ENCODE measurements at regions not wholly inside any gene's neighbourhood (a gene's known extent, or its start where the extent isn't known, plus 50 kb on each side); places are given as distances from the start of the nearest gene placed in this dataset.
"Not testable (repeated sequence)": the region's sequence is repeated elsewhere in the genome, so short reads cannot be mapped to it uniquely, and the experiment has no call there.

DNA sequence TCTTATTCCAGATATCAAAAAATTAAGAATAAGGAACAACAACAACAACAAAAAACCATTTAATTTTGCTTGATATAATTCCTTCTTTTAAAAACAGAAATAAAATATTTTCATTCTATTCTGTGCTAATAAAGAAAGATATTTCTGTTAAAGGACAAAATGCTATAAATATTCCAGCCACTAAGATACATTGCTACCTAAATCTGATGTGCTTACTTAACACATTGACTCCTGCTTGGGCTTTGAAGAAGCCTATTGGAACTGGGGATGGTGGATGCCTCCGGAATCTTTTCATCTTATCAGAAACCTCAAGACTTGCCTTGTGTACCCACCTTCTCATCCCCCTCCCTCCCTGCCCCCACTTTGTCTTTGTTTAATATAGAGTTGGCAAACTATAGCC lies 320.2 kb downstream of the MEX3B start:
- no peak for DNase-seq (ENCODE audit: low spot score)

DNA sequence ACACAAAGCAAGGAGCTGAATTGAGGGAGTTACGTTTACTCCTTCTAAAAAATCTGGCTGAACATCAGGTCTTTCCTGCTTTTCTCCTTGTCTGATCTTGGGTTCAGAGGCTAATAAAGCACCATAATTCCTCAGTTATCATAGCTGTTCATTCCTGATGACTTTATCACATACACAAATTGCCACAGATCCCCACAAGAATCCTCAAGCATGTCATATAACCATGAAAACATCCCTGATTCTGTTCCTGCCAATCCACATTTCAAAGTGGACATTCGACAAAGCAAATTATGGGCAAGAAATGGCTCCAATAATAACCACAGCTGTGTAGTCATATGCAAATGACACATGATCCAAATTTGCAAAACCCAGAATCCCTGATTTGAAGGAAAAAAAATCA lies 321.3 kb downstream of the MEX3B start:
- no peak for DNase-seq (ENCODE audit: low spot score)

DNA sequence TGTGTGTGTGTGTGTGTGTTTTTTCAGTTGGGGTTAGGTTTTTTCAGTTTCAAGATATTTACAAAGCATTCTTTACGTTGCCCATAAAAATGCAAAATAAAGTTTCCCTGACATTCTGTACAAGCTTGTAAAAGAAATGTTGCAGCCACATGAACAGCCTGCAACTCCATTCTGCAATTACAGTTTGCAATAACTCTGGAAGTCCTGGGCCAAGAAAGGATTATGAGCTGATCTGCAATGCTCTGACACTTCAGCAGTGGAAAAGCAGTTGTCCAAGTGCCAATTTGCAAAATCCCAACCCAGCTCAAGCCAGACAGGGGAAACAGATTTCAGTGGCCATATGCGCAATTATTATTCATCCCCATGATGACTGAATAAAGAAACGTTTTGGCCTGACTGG lies 322.1 kb downstream of the MEX3B start:
- no peak for DNase-seq (ENCODE audit: low spot score)

DNA sequence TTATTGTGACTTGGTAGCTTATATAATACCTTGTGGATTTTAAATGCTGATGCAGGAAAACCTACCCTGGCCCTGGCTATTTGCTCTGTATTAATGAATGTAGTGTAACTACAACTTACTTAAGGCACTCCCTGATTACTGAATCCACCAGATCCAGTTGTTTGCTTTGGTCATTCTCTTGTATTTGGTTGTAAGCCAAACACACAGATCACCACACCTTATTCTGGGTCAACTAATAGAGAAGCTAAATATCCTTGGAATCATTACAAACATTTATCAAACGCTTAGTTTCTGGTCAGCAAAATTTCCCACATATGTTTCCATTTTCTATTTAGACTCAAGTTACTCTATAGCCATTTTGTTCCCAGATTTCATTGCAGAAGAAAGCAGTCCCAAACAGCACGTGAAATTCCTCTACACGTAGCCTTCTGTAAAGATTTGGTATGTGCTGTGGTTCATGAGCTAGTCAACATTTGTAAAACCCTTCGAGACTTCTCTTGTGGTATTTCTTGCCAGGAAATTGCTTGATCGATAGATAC lies 322.6 kb downstream of the MEX3B start:
- no peak for DNase-seq (ENCODE audit: low spot score)

DNA sequence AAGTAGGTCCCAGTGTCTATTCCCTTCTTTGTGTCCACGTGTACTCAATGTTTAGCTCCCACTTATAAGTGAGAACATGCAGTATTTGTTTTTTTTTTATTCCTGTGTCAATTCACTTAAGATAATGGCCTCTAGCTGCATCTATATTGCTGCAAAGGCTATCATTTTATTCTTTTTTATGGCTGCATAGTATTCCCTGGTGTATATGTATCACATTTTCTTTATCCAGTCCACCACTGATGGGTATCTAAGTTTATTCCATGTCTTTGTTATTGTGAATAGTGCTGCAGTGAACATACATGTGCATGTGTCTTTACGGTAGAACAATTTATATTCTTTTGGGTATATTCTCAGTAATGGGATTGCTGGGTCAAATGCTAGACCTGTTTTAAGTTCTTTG lies 329.4 kb downstream of the MEX3B start:
- DNase-seq (ENCODE audit: low spot score): not testable (repeated sequence)

DNA sequence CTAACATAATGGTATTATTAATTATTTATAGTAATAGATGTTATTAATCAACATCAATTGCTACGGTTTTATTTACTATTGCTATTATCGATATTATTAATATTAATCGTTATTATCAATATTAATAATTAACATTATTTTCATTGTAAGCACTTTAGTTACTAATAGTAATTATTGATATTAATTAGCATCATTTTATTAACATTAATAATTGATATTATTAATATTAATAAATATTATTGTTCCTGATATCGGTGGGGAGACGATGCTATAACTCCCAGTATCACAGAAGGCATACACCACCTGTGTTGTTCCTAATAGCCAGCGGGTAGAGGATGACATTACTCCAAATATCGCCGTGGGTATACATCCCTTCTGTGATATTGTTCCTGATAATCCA lies 335.5 kb downstream of the MEX3B start:
- no peak for DNase-seq (ENCODE audit: low spot score)

DNA sequence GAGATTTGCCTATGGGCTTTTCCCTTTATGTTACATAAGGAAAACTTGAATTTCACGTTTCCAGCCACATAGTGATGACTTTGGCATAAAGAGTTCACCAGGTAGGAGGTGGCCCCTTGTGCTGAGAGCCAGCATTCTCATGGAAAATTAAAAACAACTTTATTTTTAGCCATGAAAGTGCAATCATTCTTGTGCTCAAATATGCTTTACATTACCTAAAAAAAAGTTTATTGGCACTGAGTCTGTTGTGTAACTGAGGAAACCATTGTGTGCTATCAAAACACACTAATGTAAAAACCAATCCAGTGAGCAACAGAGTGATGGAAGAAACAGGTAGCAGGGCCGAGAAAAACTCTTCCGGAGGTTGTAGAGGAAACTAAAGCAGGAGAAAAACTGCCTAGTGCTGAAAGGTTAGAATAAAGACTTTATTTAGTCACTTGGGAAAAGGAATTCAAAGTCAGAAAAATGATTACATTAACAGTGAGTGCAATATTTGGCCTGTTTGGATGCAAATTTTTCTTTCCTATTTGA lies 332.9 kb upstream of the TMC3 start:
- not testable (repeated sequence) for DNase-seq (ENCODE audit: low spot score)

DNA sequence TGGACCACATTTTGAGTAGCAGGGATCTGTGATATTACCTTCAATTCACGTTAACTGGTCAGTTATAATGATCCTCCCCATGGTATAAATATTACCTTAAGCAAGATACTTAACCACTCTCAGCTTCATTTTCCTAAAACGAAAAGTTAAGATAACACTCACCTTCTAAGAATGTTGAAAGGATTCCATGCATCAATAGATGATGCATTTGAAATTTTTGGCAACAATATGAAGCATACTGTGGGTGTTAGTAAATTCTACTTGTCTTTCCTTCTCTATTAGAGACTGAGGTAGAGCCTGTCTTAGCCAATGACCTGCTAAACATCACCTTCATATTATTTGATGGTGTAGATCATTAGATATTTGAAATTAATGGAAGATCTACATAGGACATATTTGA lies 331.7 kb upstream of the TMC3 start:
- not testable (repeated sequence) for DNase-seq (ENCODE audit: low spot score)

DNA sequence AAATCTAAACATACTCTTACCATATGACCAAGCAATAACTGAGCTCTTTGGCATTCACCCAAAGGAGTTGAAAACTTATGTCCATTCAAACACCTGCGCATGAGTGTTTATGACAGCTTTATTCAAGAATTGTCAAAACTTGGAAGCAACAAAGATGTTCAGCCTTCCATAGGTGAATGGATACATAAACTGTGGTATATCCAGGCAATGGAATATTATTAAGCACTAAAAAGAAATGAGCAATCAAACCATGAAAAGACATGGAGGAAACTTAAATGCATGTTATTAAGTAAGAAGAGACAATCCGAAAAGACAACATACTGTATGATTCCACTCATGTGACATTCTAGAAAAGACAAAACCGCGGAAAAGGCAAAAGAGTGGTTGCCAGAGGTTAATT lies 312.0 kb upstream of the TMC3 start:
- no peak for DNase-seq (ENCODE audit: low spot score)

DNA sequence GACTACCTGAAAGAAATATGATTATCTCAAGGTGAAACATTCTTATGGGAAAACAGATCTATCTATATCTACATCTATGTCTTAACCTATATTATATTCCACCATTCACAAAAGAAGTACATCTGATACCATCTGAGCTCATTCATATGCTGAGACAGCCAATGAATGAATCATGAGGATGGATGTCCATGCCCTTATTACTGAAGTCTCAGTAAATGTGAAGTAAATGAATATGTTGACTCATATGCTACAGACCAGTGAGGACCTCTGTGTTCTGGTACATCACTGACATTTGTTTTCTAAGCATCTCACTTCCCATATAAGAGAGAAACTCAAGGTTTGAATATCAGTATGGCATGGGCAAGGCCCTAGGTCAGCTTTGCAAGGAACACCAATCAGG lies 311.2 kb upstream of the TMC3 start:
- DNase-seq (ENCODE audit: low spot score): no peak

DNA sequence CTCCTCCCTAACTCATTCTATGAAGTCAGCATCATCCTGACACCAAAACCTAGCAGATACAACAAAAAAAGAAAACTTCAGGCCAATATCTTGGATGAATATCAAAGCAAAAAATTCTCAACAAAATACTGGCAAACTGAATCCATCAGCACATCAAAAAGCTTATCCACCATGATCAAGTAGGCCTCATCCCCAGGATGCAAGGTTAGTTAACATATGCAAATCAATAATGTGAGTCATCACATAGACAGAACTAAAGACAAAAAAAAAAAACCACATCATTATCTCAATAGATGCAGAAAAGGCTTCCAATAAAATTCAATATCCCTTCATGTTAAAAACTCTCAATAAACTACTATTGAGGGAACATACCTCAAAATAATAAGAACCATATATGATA lies 306.8 kb upstream of the TMC3 start:
- DNase-seq (ENCODE audit: low spot score): no peak

DNA sequence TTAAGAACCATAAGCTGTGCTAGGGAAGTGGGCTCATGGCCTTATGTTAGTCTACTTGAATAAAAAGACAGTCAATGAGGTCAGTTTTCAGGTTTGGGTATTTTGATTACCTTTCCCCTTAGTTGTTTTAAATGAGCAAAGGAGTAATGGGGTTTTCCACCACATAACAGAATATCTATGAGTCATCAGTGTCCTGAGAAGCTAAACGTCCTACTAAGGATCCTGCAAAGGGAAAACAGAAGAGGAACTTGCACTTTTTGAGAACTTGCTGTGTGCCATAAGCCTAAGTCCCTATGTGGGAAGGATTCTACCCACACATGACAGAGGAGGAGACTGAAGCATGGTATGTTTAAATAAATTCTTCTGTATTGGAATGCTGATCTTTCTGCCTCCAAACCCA lies 292.8 kb upstream of the TMC3 start:
- no peak for DNase-seq (ENCODE audit: low spot score)

DNA sequence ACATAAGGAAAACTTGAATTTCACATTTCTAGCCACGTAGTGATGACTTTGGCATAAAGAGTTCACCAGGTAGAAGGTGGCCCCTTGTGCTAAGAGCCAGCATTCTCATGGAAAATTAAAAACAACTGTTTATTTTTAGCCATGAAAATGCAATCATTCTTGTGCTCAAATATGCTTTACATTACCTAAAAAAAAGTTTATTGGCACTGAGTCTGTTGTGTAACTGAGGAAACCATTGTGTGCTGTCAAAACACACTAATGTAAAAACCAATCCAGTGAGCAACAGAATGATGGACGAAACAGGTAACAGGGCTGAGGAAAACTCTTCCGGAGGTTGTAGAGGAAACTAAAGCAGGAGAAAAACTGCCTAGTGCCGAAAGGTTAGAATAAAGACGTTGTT lies 287.0 kb upstream of the TMC3 start:
- no peak for DNase-seq (ENCODE audit: low spot score)

DNA sequence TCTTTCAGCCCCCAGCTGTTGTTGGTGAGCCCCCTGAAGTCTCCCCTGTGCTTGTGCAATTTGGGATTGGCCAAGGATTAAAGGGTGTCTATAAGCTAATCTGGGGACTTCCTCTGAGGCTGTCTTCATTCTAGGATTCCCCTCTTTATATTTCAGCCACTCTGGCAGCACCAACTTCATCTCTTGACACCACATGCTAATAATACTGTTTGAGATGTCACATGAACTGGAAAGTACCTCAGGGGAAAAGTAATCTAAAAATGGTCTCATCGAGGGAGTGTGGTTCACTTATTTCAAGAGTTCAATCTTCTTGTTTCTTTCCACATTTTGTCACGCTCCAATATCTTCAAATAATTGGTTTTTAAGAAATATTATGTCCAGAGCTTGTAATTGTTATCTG lies 279.2 kb upstream of the TMC3 start:
- DNase-seq (ENCODE audit: low spot score): no peak

DNA sequence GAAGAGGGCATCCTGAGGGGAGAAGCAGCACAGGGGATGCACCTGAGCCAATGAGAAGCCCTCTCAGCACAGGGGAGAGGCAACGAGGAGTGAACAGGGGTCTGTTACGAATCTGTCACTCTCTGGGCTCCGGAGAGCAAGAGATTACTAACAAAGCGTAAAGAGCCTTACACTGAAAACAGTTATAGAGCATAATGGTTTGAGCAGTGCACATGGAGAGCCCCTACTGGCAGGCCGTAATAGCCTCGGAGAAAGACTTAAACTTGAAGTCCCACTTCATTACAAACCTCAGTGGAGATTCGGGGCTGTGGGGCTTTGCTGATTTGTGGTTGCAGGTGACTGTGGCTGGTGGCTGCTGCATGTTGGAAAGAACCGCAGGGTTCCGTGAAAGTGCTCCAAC lies 271.5 kb upstream of the TMC3 start:
- no peak for DNase-seq (ENCODE audit: low spot score)

DNA sequence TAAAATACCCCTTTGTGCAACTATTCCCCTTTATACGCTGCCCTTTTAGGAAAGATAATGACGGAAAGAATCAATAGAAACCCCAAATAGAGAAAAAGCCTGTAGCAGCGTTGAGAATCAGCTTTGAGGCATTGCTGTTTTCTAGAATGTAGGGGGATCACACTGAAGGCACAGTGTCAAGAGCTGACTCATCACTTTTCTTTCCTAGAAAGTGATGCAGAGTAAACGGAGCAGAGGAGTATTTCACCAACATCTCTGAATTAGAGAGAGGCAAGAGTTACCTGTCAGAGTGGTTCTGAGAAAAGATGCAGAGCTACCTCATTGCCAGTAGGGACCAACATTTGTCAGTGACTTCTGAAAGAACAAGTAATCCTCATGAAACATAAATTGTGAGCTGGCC lies 269.8 kb upstream of the TMC3 start:
- no peak for DNase-seq (ENCODE audit: low spot score)

DNA sequence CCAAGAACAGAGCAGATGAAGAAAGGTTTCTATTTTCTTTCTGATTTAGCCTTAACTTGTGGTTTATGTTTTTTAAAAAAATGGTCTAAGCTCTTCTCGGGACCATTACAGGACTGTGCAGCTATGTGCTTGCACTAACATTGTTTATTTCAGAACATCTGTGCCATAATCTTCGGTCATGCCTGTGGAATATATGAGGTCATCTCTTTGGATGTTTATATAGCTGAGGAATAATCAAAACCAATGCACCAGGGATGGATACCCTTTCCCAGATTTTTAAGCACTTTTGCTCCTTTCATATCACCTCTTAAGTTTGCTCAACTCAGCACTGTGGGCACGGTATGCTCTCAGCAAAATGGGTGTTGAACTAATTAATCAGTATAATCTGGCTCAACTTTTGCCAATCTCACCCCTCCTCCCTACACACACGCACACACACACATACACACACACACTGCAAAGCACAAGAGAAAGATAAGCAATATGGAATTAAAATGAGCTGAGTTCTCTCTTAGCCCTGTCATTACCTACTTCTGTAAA lies 268.5 kb upstream of the TMC3 start:
- DNase-seq (ENCODE audit: low spot score): no peak

DNA sequence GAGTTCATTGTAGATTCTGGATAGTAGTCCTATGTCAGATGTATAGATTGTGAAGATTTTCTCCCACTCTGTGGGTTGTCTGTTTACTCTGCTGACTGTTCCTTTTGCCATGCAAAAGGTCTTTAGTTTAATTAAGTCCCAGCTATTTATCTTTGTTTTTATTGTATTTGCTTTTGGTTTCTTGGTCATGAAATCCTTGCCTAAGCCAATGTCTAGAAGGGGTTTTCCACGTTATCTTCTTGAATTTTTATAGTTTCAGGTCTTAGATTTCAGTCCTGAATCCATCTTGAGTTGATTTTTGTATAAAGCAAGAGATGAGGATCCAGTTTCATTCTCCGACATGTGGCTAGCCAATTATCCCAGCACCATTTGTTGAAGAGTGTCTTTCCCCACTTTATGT lies 262.1 kb upstream of the TMC3 start:
- DNase-seq (ENCODE audit: low spot score): not testable (repeated sequence)

DNA sequence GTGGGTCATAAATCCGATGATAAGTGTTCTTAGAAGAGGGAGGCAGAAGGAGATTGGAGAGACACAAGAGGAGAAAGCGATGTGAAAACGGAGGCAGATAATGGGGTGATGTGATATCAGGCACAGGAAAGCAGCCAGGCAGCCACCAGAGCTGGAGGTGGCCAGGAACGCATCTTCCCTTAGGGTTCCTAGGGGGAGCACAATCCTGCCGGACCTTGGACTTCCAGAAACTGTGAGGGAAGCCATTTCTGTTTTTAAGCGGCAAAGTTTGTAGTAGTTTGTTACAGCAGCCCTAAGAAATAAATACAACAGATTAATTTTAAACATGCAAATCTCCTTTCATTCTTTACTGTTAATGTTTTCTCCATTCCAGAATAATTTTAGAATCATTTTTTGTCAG lies 259.9 kb upstream of the TMC3 start:
- DNase-seq (ENCODE audit: low spot score): no peak

DNA sequence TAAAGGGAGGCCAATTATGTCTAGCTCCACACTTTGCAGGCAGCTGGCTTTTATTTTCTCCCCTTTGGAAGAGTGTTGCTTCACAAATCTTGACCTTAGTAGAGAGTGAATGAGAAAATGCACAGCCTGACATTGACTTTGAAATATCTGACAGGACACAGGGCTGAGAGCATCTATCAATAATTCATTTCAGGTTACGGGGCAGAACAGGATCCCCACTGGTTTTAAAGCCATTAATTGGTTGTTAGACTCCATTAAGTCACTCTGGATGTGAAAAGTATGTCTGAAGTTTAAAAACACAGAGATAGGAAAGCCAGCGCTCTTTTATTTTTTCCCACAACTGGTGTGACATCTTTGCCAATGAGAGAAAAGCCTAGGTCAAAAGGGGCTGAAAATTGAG lies 251.9 kb upstream of the TMC3 start:
- DNase-seq (ENCODE audit: low spot score): no peak

DNA sequence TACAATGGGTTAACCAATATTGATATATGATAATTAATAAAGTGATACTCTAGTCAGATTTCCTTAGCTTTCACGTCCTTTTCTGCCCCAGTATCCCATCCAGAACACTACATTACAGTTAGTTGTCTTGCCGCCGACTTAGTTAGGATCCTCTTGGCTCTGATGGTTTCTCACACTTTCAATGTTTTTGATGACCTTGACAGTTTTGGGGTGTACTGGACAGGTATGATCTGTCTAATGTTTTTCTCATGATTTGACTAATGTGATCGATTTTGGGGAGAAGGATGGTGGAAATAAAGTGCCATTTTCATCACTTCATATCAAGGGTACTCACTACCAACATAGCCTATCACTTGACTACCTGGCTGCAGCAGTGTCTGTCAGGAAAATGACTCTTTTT lies 245.0 kb upstream of the TMC3 start:
- DNase-seq (ENCODE audit: low spot score): no peak

DNA sequence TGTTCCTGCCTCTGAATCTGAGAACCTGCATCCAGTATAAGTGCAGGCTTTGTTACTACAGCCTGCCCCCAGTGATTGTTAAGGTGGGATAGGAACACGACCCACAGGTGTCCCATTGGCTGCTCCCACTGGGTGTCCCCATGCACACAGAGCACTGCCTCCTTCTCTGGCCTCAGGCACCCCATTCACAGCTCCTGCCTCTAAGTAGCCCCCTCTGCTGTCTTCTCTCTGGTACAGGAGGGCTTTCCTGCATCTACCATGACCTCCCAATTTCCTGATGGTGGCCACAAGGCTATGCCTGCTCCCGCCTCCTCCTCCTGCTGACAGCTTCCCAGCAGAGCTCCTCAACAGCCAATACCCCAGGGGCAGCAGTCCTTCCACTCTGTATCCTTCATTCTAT lies 238.6 kb upstream of the TMC3 start:
- no peak for DNase-seq (ENCODE audit: low spot score)

DNA sequence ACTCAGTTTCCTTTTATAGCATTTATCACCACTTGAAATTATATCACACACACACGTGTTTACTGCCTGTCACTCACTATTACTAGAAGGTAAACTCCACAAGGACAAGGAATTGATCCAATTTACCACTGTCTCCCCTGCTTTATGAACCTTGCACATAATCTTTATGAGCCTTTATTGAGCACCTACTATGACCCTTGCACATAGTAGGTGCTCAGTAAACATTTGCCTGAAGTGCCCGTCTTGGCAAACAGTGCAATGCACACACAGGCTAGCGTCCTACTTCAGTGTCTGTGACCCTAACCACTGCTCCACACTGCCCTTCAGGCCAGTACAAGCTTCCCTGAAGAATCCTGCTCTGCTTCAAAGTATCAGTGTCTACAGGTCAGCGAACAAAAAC lies 237.7 kb upstream of the TMC3 start:
- DNase-seq (ENCODE audit: low spot score): no peak

DNA sequence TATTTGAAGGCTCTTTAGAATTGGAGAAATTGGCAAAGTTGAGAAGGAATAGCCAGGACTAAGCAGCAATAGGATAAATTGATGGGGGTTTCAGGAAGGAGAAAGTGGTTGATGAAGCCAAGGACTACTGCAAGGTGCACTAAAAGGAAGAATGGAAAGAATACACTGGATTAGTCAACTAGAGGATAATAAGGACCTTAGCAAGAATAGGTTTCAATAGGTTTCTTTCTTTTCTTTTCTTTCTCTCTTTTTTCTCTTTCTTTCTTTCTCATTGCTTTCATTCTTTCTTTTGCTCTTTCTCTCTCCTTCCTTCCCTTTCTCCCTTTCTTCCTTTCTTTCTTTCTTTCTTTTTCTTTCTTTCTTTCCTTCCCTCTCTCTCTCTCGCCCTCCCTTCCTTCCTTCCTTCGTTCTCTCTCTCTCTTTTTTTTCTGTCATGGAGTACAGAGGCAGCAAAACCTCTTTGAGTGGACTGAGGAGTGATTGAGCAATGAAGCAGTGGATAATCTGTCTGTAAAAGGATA lies 234.4 kb upstream of the TMC3 start:
- DNase-seq (ENCODE audit: low spot score): no peak
